PFSK-1 (cell line): ENCODE measurements at regions not wholly inside any gene's neighbourhood (a gene's known extent, or its start where the extent isn't known, plus 50 kb on each side); places are given as distances from the start of the nearest gene placed in this dataset.

ENCODE experiments used
- POLR2AphosphoS5 ChIP-seq: IDR thresholded peaks from 2 replicates; pipeline ENCODE4 v1.6.1; 2012; ENCODE audit warnings: low read depth, mild to moderate bottlenecking, control low read depth, low read length, moderate library complexity
- SIN3A ChIP-seq: IDR thresholded peaks from 2 replicates; pipeline ENCODE4 v1.6.1; 2012; ENCODE audit warnings: mild to moderate bottlenecking, low read length, moderate library complexity, borderline replicate concordance; ENCODE audit not compliant: insufficient read depth

DNA sequence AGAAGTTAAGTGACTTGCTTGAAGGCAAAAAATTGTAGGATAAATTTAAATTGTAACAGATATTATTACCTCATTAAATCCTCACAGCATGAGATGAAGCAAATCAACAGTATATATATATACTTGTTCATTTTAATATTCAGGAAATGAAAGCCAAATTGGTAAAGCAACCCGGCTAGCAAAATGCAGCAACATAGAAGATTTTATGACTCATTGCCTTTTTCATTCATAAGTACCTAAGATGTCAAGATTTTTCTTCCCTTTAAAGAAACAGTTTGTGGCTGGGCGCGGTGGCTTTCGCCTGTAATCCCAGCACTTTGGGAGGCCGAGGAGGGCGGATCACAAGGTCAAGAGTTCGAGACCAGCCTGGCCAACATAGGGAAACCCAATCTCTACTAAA is 190.5 kb upstream of the NRIP1 start:
- TF ChIP-seq POLR2AphosphoS5 (no peak), SIN3A (no peak)
